HG03378 (cell line): ENCODE measurements at regions not wholly inside any gene's neighbourhood (a gene's known extent, or its start where the extent isn't known, plus 50 kb on each side); places are given as distances from the start of the nearest gene placed in this dataset.

Experiments
- ATAC-seq: cut with Tn5 transposase; IDR thresholded peaks from one replicate; pipeline ENCODE4 v1.9.1; 2021; ENCODE audit warnings: mild to moderate bottlenecking, moderate library complexity; ENCODE audit not compliant: unreplicated experiment

DNA sequence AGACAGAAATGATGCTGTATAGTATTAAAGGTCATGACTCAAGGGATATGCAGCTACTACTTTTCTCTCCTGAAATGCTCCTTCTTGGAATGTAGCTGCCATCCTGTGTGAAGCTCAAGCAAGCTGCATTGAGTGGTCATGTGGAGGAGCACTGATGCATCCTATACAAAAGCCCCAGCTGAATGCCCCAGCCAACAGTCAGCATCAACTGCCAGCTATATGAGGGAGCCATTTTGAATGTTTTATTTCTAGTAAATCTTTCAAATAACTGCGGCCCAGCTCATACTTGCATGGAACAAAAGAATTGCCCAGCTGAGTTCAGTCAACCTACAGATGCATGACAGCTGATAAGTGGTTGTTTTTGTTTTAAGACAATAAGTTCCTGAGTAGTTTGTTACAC, 165.0 kb upstream of the GEMIN8 start:
- ATAC-seq: no peak

DNA sequence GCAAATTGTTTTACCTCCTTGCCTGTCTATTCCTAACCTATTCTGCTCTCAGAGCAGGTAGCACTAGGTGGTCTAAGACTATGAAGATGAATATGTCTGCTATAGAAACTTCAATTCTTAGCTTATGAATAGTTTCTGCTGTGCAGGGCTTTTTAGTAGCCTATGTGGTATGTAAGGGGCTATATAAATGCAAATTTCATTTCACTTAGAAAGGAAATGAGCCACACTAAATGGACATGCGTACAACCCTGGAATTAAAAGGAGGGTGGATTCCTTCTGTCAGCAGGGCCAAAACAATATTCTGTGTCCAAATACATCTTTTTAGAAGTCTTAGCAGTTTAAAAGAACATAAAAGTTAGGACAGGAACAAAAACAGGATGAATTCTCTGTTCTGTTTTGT, 163.9 kb upstream of the GEMIN8 start:
- ATAC-seq: no peak

DNA sequence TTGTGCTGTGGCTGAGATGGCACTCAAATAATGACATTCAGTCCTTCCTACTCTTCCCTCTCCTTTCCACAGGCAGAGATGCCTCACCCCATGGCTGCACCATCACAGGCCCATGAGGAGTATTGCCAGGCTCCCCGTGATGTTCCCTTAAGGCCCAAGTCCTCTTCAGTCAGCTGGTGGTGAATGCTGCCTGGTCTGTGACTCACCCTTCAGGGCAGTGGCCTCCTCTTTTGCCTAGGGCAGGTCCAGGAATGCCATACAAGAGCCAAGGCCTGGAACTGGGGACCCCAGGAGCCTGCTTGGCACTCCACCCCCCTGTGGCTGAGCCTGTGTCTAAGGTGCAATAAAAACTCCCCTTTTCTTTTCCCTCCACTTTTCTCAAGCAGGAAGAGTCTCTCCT, 144.2 kb upstream of the GEMIN8 start:
- no peak for ATAC-seq

DNA sequence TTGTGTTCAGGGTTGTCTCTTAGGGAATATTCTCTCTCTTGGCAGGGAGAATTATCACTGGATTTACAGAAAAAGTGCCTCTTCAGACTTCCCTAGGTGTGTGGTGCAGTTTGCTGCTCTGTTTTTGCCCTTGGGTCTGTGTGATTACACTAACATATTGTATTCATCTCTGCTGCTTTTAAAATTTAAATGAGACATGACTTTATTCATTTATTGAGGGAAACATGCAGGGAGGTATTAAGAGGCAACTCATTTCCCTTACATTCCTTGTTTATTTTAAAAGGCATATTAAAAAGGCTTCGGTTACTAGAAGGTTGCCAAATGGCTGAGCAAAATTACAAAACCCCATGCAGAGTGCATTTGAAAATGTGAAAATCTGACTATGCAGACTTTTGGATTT, 135.1 kb upstream of the GEMIN8 start:
- ATAC-seq: no peak

- ATAC-seq: no peak
Observed at GRCh38 chrX:14125462-14125861, 95.8 kb upstream of the GEMIN8 start.

DNA sequence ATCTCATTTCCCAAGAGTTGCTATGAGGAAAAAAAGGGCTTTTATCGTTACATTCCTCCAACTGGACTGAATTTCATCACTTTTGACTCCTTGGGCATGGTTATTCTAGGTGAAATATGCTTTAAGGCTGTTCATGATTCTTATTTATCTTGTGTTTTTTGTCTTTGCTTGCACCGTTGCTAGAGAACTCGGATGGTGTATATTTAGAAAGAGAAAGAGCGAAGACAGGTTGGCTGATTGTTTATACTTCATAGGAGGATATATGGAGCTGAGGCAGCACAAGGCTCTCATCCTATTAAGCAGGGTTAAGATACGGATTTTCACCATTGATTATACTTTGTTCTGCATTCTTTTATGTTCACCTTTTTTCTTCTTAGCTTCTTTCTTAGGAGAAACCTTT, 94.9 kb upstream of the GEMIN8 start:
- no peak for ATAC-seq

DNA sequence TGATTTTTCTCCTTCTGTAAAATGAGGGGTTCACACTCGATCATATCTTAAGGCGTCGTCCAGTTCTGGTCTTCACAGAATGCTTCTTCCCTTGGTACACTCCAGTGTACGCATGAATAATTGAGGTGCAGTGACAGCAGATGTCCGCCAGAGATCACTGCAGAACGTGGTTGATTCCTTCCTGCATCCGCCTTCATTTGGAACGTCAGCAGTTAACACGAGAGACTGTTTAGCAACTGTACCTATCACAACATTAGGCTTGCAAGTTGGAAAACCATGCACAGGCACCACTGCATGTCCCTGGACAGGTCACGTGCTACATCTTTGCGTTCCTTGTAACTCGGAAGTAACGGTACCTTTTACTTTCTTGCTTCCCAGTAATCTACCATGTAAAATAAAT, 66.0 kb upstream of the GEMIN8 start:
- ATAC-seq: peak; percentile 75

- no peak for ATAC-seq
Observed at GRCh38 chrX:14094191-14094590, 64.5 kb upstream of the GEMIN8 start.

GRCh38 chrX:14084466-14084865, 54.8 kb upstream of the GEMIN8 start:
- no peak for ATAC-seq

GRCh38 chrX:14083783-14084182, 54.1 kb upstream of the GEMIN8 start:
- no peak for ATAC-seq

GRCh38 chrX:14079891-14080430, 50.3 kb upstream of the GEMIN8 start:
- ATAC-seq: no peak
